GM10248 (cell line): ENCODE measurements at regions not wholly inside any gene's neighbourhood (a gene's known extent, or its start where the extent isn't known, plus 50 kb on each side); places are given as distances from the start of the nearest gene placed in this dataset.

Experiments
- CTCF ChIA-PET: fragments of 300-600 bp; sonication (Branson Sonifier 250); formaldehyde crosslinking; extraction: SDS; loops from one replicate; lab custom pipeline; 2021; ENCODE audit warnings: antibody characterized with exemption; lab: Yijun Ruan, JAX
- POLR2A ChIA-PET: fragments of 350-650 bp; sonication (Branson Sonifier 250); formaldehyde crosslinking; extraction: SDS; loops from one replicate; lab custom pipeline; 2020; ENCODE audit warnings: antibody characterized with exemption; lab: Yijun Ruan, JAX
- DNase-seq: peaks from one replicate; pipeline ENCODE4 v3.0.0; 2012; ENCODE audit errors: extremely low spot score
- CTCF ChIP-seq: IDR thresholded peaks from 2 replicates; pipeline ENCODE4 v1.5.1; 2012; ENCODE audit warnings: mild to moderate bottlenecking, low read depth; ENCODE audit errors: extremely low read depth, missing control alignments, control extremely low read depth

- no peak for DNase-seq
- ChIA-PET POLR2A (no interaction called here), CTCF (no interaction called here)
- no peak for TF ChIP-seq CTCF
Measured at GRCh38 chr13:109629737-109630136, 156.6 kb downstream of the IRS2 start.

GRCh38 chr13:109628251-109628699 is 158.1 kb downstream of the IRS2 start:
- CTCF ChIA-PET = interaction anchor here (1.0 to 1.2 kb wide), 2 partner anchors 18 to 63 kb away, joined by 3 read pairs; no protein-coding TSS in a partner anchor

GRCh38 chr13:109627649-109628048 is 158.7 kb downstream of the IRS2 start:
- no peak for TF ChIP-seq CTCF
- CTCF ChIA-PET = interaction anchor here (1.2 kb wide), 2 partner anchors 8 to 18 kb away, joined by 3 to 4 read pairs; no protein-coding TSS in a partner anchor
- DNase-seq = no peak
- POLR2A ChIA-PET = no interaction called here

More at GRCh38 chr13:109628251-109628699, 158.1 kb downstream of the IRS2 start:
- TF ChIP-seq CTCF = no peak
- no peak for DNase-seq
- POLR2A ChIA-PET = no interaction called here

- DNase-seq = no peak
- POLR2A ChIA-PET = no interaction called here
- no peak for TF ChIP-seq CTCF
- CTCF ChIA-PET = interaction anchor here (1.2 to 1.4 kb wide), 2 partner anchors 10 to 11 kb away, joined by 3 to 4 read pairs; no protein-coding TSS in a partner anchor
Measured at GRCh38 chr13:109626386-109627171, 159.8 kb downstream of the IRS2 start.

GRCh38 chr13:109625156-109625555 is 161.2 kb downstream of the IRS2 start:
- DNase-seq = no peak
- CTCF ChIA-PET = no interaction called here
- TF ChIP-seq CTCF = no peak
- POLR2A ChIA-PET = no interaction called here

GRCh38 chr13:109622006-109622405 is 164.4 kb downstream of the IRS2 start:
- ChIA-PET CTCF (no interaction called here), POLR2A (no interaction called here)
- no peak for DNase-seq
- TF ChIP-seq CTCF = no peak
